Lower leg skin (tissue), 4 donors: ENCODE measurements at regions not wholly inside any gene's neighbourhood (a gene's known extent, or its start where the extent isn't known, plus 50 kb on each side); places are given as distances from the start of the nearest gene placed in this dataset.

ENCODE experiments used
- DNase-seq, 2 donors: peaks; one replicate each; pipeline ENCODE4 v3.0.0-alpha.2; 2019; ENCODE audit warnings: low spot score in 2 of 2
- H3K4me3 ChIP-seq: fragments of 200-600 bp; sonication (generic); 2 replicates; pipeline ENCODE4 v1.5.1; 2017; ENCODE audit warnings: mild to moderate bottlenecking, low read depth; ENCODE audit not compliant: poor library complexity, severe bottlenecking
- CTCF ChIP-seq, 3 donors: fragments of 450-650 bp; IDR thresholded peaks; one replicate each; pipeline ENCODE4 v1.5.1; 2016; ENCODE audit warnings: antibody characterized with exemption in 3 of 3, mild to moderate bottlenecking in 3 of 3, moderate library complexity in 2 of 3
- POLR2A ChIP-seq, 2 donors: fragments of 450-650 bp; IDR thresholded peaks; one replicate each; pipeline ENCODE4 v1.6.1; 2016 to 2017; ENCODE audit warnings: antibody characterized with exemption in 2 of 2, mild to moderate bottlenecking in 1 of 2, moderate library complexity in 1 of 2
- WGBS, 2 donors: methylation state at CpG; one replicate each; pipeline ENCODE4 v1.1.5; 2018; 5-methylcytosine and 5-hydroxymethylcytosine counted together
- intact Hi-C: fragments of 100-400 bp; cut with DNase I; formaldehyde crosslinking; loops from one replicate; pipeline ENCODE4 v1.15.0; 2023; ENCODE audit warnings: low total_unique reads

GRCh38 chr10:62640411-62640810, 164.1 kb upstream of the ADO start:
- TF ChIP-seq CTCF (IDR thresholded peaks at IDR 0.05) (no peak), POLR2A (IDR thresholded peaks at IDR 0.05) (no peak)
- no peak overlapping the region for H3K4me3 ChIP-seq
- intact Hi-C loops = no loop called here
- no peak for DNase-seq

GRCh38 chr10:62643606-62644587, 160.6 kb upstream of the ADO start:
- TF ChIP-seq POLR2A (IDR thresholded peaks at IDR 0.05) (no peak), CTCF (IDR thresholded peaks at IDR 0.05) (no peak)
- WGBS, 2 donors = 90 to 91% methylated on average over 5 of the region's 5 CpGs

GRCh38 chr10:62647375-62648092, 157.0 kb upstream of the ADO start:
- DNase-seq = no peak
- intact Hi-C loops = no loop called here
- 83 to 85% methylated on average over 6 of the region's 6 CpGs for WGBS, 2 donors
- TF ChIP-seq CTCF (IDR thresholded peaks at IDR 0.05) = no peak
- TF ChIP-seq POLR2A (IDR thresholded peaks at IDR 0.05) = no peak
- H3K4me3 ChIP-seq = no peak overlapping the region

More at GRCh38 chr10:62643606-62644587, 160.6 kb upstream of the ADO start:
- intact Hi-C loops = no loop called here
- DNase-seq = no peak
- H3K4me3 ChIP-seq = no peak overlapping the region

- H3K4me3 ChIP-seq = no peak overlapping the region
- no peak for TF ChIP-seq POLR2A (IDR thresholded peaks at IDR 0.05)
- 53 to 57% methylated on average over 1 of the region's 1 CpG for WGBS, 2 donors
- DNase-seq = no peak
- intact Hi-C loops = no loop called here
These were observed 155.6 kb upstream of the ADO start for GRCh38 chr10:62648921-62649320.

- intact Hi-C loops = no loop called here
- no peak overlapping the region for H3K4me3 ChIP-seq
- no peak for TF ChIP-seq POLR2A (IDR thresholded peaks at IDR 0.05)
- TF ChIP-seq CTCF (IDR thresholded peaks at IDR 0.05) = no peak
- 92% methylated on average over 2 of the region's 2 CpGs for WGBS, 2 donors
- no peak for DNase-seq
These were observed 154.1 kb upstream of the ADO start for GRCh38 chr10:62650411-62650810.

- DNase-seq = no peak
- no peak for TF ChIP-seq POLR2A (IDR thresholded peaks at IDR 0.05)
- TF ChIP-seq CTCF (IDR thresholded peaks at IDR 0.05) = no peak
- intact Hi-C loops = no loop called here
- H3K4me3 ChIP-seq = no peak overlapping the region
- WGBS, 2 donors = 61 to 71% methylated on average over 2 of the region's 2 CpGs
These were observed 153.2 kb upstream of the ADO start for GRCh38 chr10:62651341-62651740.
